GM12891 (cell line): ENCODE measurements at regions not wholly inside any gene's neighbourhood (a gene's known extent, or its start where the extent isn't known, plus 50 kb on each side); places are given as distances from the start of the nearest gene placed in this dataset.

Experiments
- PAX5 ChIP-seq: IDR thresholded peaks from 2 replicates; pipeline ENCODE4 v1.6.1; 2011; ENCODE audit warnings: low read length, moderate library complexity, mild to moderate bottlenecking; ENCODE audit not compliant: insufficient read depth, severe bottlenecking
- POLR2A ChIP-seq: IDR thresholded peaks from 2 replicates; pipeline ENCODE4 v1.6.1; 2011; ENCODE audit warnings: low read depth, low read length, control low read depth
- POLR2AphosphoS5 ChIP-seq: IDR thresholded peaks from 2 replicates; pipeline ENCODE4 v1.6.1; 2011; ENCODE audit warnings: low read depth, low read length, control low read depth
- POU2F2 ChIP-seq: IDR thresholded peaks from 2 replicates; pipeline ENCODE4 v1.6.1; 2011; ENCODE audit warnings: low read depth, mild to moderate bottlenecking, control low read depth, low read length, moderate library complexity
- SPI1 ChIP-seq: IDR thresholded peaks from 2 replicates; pipeline ENCODE4 v1.6.1; 2011; ENCODE audit warnings: low read depth, low read length, control low read depth
- TAF1 ChIP-seq: IDR thresholded peaks from 2 replicates; pipeline ENCODE4 v1.6.1; 2011; ENCODE audit warnings: low read depth, low read length, control low read depth

DNA sequence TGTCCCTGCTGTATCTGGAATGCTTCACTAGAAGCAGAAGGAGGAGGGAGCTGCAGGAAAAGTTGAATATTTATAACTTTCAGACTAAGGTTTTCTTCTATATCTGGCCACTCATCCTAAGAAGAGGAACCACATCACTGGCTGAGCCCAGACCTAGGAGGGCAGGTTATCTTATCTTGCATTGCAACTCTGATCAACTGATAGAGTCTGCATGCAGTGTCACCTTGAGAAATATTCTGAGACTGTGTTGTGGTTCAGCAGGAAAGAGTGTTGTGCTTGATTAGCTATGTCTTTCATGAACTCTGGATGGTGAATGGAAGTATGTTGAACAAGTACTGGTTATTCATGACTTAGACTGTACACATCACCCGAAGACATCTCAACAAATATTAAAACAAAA lies 460.0 kb downstream of the TOX3 start:
- TF ChIP-seq POLR2AphosphoS5 (no peak), SPI1 (no peak), POLR2A (no peak), TAF1 (no peak), POU2F2 (no peak), PAX5 (no peak)
